Adrenal gland (tissue), 5 donors: ENCODE measurements at regions not wholly inside any gene's neighbourhood (a gene's known extent, or its start where the extent isn't known, plus 50 kb on each side); places are given as distances from the start of the nearest gene placed in this dataset.

Experiments
- POLR2A ChIP-seq, 2 donors: fragments of 450-650 bp; IDR thresholded peaks; one replicate each; pipeline ENCODE4 v1.6.1; 2017; ENCODE audit warnings: antibody characterized with exemption in 2 of 2, mild to moderate bottlenecking in 2 of 2, moderate library complexity in 1 of 2
- TF ChIP-seq, protein P1 (sequence below), 6 experiments: fragments of 450-650 bp in 4 of 6; fragments of 200-600 bp in 2 of 6; sonication (generic) in 1 of 6; IDR thresholded peaks; 1 replicate in 5 of 6; 2 replicates in 1 of 6; pipeline versions ENCODE4 v1.5.1 to v1.8.0; 2016 to 2021; ENCODE audit warnings: antibody characterized with exemption in 6 of 6, mild to moderate bottlenecking in 2 of 6, moderate library complexity in 1 of 6
- donor health status: DM: no; HTN: no; CAD: no.

DNA sequence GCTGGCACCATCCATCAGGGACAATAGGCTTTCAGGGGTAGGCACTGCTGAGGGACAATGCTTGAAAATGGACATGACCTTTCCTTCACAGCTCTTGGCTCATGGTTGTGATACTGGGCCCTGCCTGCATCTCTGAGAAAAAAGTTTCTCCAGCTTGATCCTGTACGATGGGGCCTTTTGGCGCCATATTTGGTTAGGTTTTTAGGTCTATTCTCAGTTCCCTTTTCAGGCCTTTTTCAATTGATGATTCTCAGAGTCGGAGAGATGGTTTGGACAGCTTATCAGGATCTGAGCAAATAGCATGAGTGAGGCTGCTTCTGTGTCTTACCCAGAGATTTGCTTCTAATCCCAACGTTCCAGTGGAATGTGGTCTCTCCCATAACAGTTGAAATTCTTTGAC is 141.6 kb downstream of the ZNF518B start:
- TF ChIP-seq POLR2A (IDR thresholded peaks at IDR 0.05) = no peak
- TF ChIP-seq, protein P1, sequence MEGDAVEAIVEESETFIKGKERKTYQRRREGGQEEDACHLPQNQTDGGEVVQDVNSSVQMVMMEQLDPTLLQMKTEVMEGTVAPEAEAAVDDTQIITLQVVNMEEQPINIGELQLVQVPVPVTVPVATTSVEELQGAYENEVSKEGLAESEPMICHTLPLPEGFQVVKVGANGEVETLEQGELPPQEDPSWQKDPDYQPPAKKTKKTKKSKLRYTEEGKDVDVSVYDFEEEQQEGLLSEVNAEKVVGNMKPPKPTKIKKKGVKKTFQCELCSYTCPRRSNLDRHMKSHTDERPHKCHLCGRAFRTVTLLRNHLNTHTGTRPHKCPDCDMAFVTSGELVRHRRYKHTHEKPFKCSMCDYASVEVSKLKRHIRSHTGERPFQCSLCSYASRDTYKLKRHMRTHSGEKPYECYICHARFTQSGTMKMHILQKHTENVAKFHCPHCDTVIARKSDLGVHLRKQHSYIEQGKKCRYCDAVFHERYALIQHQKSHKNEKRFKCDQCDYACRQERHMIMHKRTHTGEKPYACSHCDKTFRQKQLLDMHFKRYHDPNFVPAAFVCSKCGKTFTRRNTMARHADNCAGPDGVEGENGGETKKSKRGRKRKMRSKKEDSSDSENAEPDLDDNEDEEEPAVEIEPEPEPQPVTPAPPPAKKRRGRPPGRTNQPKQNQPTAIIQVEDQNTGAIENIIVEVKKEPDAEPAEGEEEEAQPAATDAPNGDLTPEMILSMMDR (IDR thresholded peaks at IDR 0.05) = no peak
